HCT116 (cell line): ENCODE measurements at regions not wholly inside any gene's neighbourhood (a gene's known extent, or its start where the extent isn't known, plus 50 kb on each side); places are given as distances from the start of the nearest gene placed in this dataset.

ENCODE experiments used
- ATAC-seq: fragments of 200-7000 bp; cut with Tn5 transposase; 2 replicates; pipeline ENCODE4 v1.9.1; 2020; ENCODE audit warnings: mild to moderate bottlenecking, moderate library complexity
- BruUV-seq: library from RNA; stranded (reverse); fragments of 400-500 nt; replicated peaks from 2 replicates; lab custom pipeline; 2021; lab: Mats Ljungman, UMichigan
- CTCF ChIA-PET: fragments of 300-600 bp; sonication (Branson Sonifier 250); formaldehyde crosslinking; loops from one replicate; lab custom pipeline; 2021; ENCODE audit warnings: antibody characterized with exemption; lab: Charles Lee
- POLR2A ChIA-PET: fragments of 300-600, 350-600 bp; sonication (Branson Sonifier 250); formaldehyde crosslinking; loops from one replicate; lab custom pipeline; 2021; ENCODE audit warnings: antibody characterized with exemption; lab: Charles Lee
- RAD21 ChIA-PET, 2 experiments: fragments of 300-600 bp; sonication (Branson Sonifier 250); formaldehyde crosslinking; loops; one replicate each; lab custom pipeline; 2023; ENCODE audit warnings: low total read pairs in 2 of 2; ENCODE audit not compliant: uncharacterized antibody in 2 of 2, unreplicated experiment in 2 of 2, low non-redundant PET in 1 of 2; lab: Charles Lee
- DNase-seq: peaks from one replicate; pipeline ENCODE4 v3.0.0-alpha.2; 2010; ENCODE audit warnings: low read depth, low spot score
- H2AFZ ChIP-seq: fragments of 200-600 bp; shearing (Covaris generic), sonication (generic); 2 replicates; pipeline ENCODE4 v1.6.1; 2017; ENCODE audit warnings: low read depth, mixed run types, mixed read lengths, antibody characterized with exemption, low read length; ENCODE audit not compliant: poor library complexity, severe bottlenecking
- H3K27ac ChIP-seq: 2 replicates; pipeline ENCODE4 v1.5.1; 2012; ENCODE audit warnings: low read depth, low read length
- H3K27me3 ChIP-seq: fragments of 200-600 bp; sonication (generic); 2 replicates; pipeline ENCODE4 v1.6.1; 2016; ENCODE audit warnings: mixed run types, low read length, mixed read lengths; ENCODE audit not compliant: insufficient read depth
- H3K36me3 ChIP-seq, 2 experiments: fragments of 200-500 bp in 1 of 2; fragments of 200-600 bp in 1 of 2; sonication (Bioruptor generic) in 1 of 2; sonication (generic) in 1 of 2; 2 replicates each; pipeline versions ENCODE4 v1.5.1 to v1.6.1; 2014 to 2016; ENCODE audit warnings: low read length in 2 of 2, inconsistent platforms in 1 of 2, mixed read lengths in 1 of 2, mixed run types in 1 of 2; ENCODE audit not compliant: insufficient read depth in 2 of 2, control insufficient read depth in 1 of 2
- H3K4me1 ChIP-seq, 2 experiments: fragments of 200-600 bp in 1 of 2; sonication (generic) in 1 of 2; 2 replicates each; pipeline versions ENCODE4 v1.5.1 to v1.6.1; 2012 to 2017; ENCODE audit warnings: low read length in 2 of 2, inconsistent platforms in 1 of 2, mild to moderate bottlenecking in 1 of 2, mixed read lengths in 1 of 2, mixed run types in 1 of 2, moderate library complexity in 1 of 2; ENCODE audit not compliant: insufficient read depth in 2 of 2, control insufficient read depth in 1 of 2
- H3K4me2 ChIP-seq: fragments of 200-600 bp; sonication (generic); 2 replicates; pipeline ENCODE4 v1.6.1; 2017; ENCODE audit warnings: mixed run types, low read length, mixed read lengths
- H3K4me3 ChIP-seq, 2 experiments: fragments of 200-600 bp in 1 of 2; sonication (generic) in 1 of 2; replicated peaks in 1 of 2; 2 replicates each; pipeline ENCODE4 v1.5.1; 2011 to 2016; ENCODE audit warnings: low read length in 2 of 2, control low read depth in 1 of 2, low read depth in 1 of 2, mild to moderate bottlenecking in 1 of 2, mixed read lengths in 1 of 2, mixed run types in 1 of 2
- H3K79me2 ChIP-seq: fragments of 200-600 bp; sonication (generic); 2 replicates; pipeline ENCODE4 v1.6.1; 2017; ENCODE audit warnings: mild to moderate bottlenecking, mixed run types, low read length, moderate library complexity, mixed read lengths; ENCODE audit not compliant: insufficient read depth
- H3K9ac ChIP-seq: fragments of 200-600 bp; sonication (generic); 2 replicates; pipeline ENCODE4 v1.6.1; 2016; ENCODE audit warnings: low read length, mixed read lengths
- H3K9me2 ChIP-seq: fragments of 200-600 bp; sonication (generic), shearing (Covaris generic); 2 replicates; pipeline ENCODE4 v1.6.1; 2017; ENCODE audit warnings: mixed run types, mild to moderate bottlenecking, moderate library complexity; ENCODE audit not compliant: insufficient read depth
- H3K9me3 ChIP-seq, 2 experiments: fragments of 200-500 bp in 1 of 2; fragments of 200-600 bp in 1 of 2; sonication (Bioruptor generic) in 1 of 2; sonication (generic) in 1 of 2; 2 replicates each; pipeline ENCODE4 v1.6.1; 2014 to 2017; ENCODE audit warnings: low read length in 2 of 2, mixed read lengths in 2 of 2, inconsistent platforms in 1 of 2, low read depth in 1 of 2, mild to moderate bottlenecking in 1 of 2, mixed run types in 1 of 2, moderate library complexity in 1 of 2; ENCODE audit not compliant: control insufficient read depth in 1 of 2, insufficient read depth in 1 of 2
- H4K20me1 ChIP-seq: fragments of 200-600 bp; sonication (generic), shearing (Covaris generic); 2 replicates; pipeline ENCODE4 v1.6.1; 2017; ENCODE audit warnings: mixed run types, mild to moderate bottlenecking, moderate library complexity; ENCODE audit not compliant: insufficient read depth
- CBX3 ChIP-seq: IDR thresholded peaks from 2 replicates; pipeline ENCODE4 v1.6.1; 2012; ENCODE audit warnings: low read depth
- CEBPB ChIP-seq: IDR thresholded peaks from 2 replicates; pipeline ENCODE4 v1.6.1; 2012; ENCODE audit warnings: low read depth
- CTCF ChIP-seq, 3 experiments: fragments of 200-600 bp in 1 of 3; sonication (generic) in 1 of 3; IDR thresholded peaks in 2 of 3; conservative IDR thresholded peaks in 1 of 3; 2 replicates each; pipeline ENCODE4 v1.5.1; 2012 to 2017; ENCODE audit warnings: low read depth in 2 of 3, low read length in 2 of 3, antibody characterized with exemption in 1 of 3, borderline replicate concordance in 1 of 3, control low read depth in 1 of 3, mild to moderate bottlenecking in 1 of 3, mixed read lengths in 1 of 3, mixed run types in 1 of 3, moderate library complexity in 1 of 3; ENCODE audit not compliant: insufficient read depth in 1 of 3
- EGR1 ChIP-seq: IDR thresholded peaks from 2 replicates; pipeline ENCODE4 v1.6.1; 2012; ENCODE audit warnings: low read depth
- ELF1 ChIP-seq: IDR thresholded peaks from 2 replicates; pipeline ENCODE4 v1.6.1; 2012; ENCODE audit warnings: low read depth, borderline replicate concordance
- EZH2 ChIP-seq: fragments of 200-600 bp; sonication (generic); IDR thresholded peaks from 2 replicates; pipeline ENCODE4 v1.6.1; 2017; ENCODE audit warnings: antibody characterized with exemption, mixed run types
- EZH2phosphoT487 ChIP-seq: fragments of 200-600 bp; IDR thresholded peaks from 2 replicates; pipeline ENCODE4 v1.6.1; 2018; ENCODE audit warnings: antibody characterized with exemption, borderline replicate concordance
- FOSL1 ChIP-seq: IDR thresholded peaks from 2 replicates; pipeline ENCODE4 v1.6.1; 2012; ENCODE audit warnings: low read depth
- JUND ChIP-seq: IDR thresholded peaks from 2 replicates; pipeline ENCODE4 v1.6.1; 2012
- POLR2AphosphoS5 ChIP-seq: IDR thresholded peaks from 2 replicates; pipeline ENCODE4 v1.6.1; 2011; ENCODE audit warnings: mild to moderate bottlenecking, low read depth, low read length, moderate library complexity
- RAD21 ChIP-seq: IDR thresholded peaks from 2 replicates; pipeline ENCODE4 v1.6.1; 2012; ENCODE audit warnings: low read depth, mild to moderate bottlenecking
- REST ChIP-seq: IDR thresholded peaks from 2 replicates; pipeline ENCODE4 v1.6.1; 2012; ENCODE audit warnings: low read depth
- SIN3A ChIP-seq: IDR thresholded peaks from 2 replicates; pipeline ENCODE4 v1.6.1; 2012; ENCODE audit warnings: low read depth
- SP1 ChIP-seq: IDR thresholded peaks from 2 replicates; pipeline ENCODE4 v1.6.1; 2012; ENCODE audit warnings: low read depth
- SRF ChIP-seq: IDR thresholded peaks from 2 replicates; pipeline ENCODE4 v1.6.1; 2012; ENCODE audit warnings: low read depth
- TCF7L2 ChIP-seq: IDR thresholded peaks from 2 replicates; pipeline ENCODE4 v1.7.0; 2011; ENCODE audit warnings: borderline replicate concordance, inconsistent platforms; ENCODE audit not compliant: insufficient read depth, insufficient read length; ENCODE audit errors: extremely low read depth
- YY1 ChIP-seq: IDR thresholded peaks from 2 replicates; pipeline ENCODE4 v1.6.1; 2011; ENCODE audit warnings: low read length, low read depth, moderate library complexity, mild to moderate bottlenecking; ENCODE audit not compliant: insufficient replicate concordance; ENCODE audit errors: extremely low read depth
- ZBTB33 ChIP-seq: IDR thresholded peaks from 2 replicates; pipeline ENCODE4 v1.6.1; 2011; ENCODE audit warnings: mild to moderate bottlenecking, low read length, moderate library complexity; ENCODE audit not compliant: insufficient replicate concordance; ENCODE audit errors: extremely low read depth
- ZFX ChIP-seq: fragments of 450-650 bp; IDR thresholded peaks from 2 replicates; pipeline ENCODE4 v1.6.1; 2017
- ZNF274 ChIP-seq: fragments of 200-500 bp; sonication (Bioruptor generic); IDR thresholded peaks from 2 replicates; pipeline ENCODE4 v1.6.1; 2014; ENCODE audit warnings: mild to moderate bottlenecking, low read depth, low read length, inconsistent platforms
- intact Hi-C: fragments of 100-400 bp; cut with micrococcal nuclease; formaldehyde crosslinking; loops from 2 replicates; pipeline ENCODE4 v1.10.0; 2022

- peaks cover 10% of the 10 kb centered on the region; the same call in 1 of the 2 replicates for H4K20me1 ChIP-seq
- peak within 1 kb of the TSS; percentile 81 to 92 for H3K4me3 ChIP-seq
- H3K27ac ChIP-seq: peak within 1 kb of the TSS; percentile 93
- peak; percentile 95 for DNase-seq
- no peaks in the 10 kb centered on the region for H3K9me2 ChIP-seq
- ATAC-seq: peak; percentile 91
- ChIA-PET POLR2A (interaction anchor here (0.8 kb wide), 1 partner anchor 780 kb away, joined by 7 read pairs; no protein-coding TSS in a partner anchor), CTCF (no interaction called here), RAD21 (interaction anchor here in 1 of 2 experiments (0.8 kb wide), 1 partner anchor 492 kb away, joined by 4 read pairs; no protein-coding TSS in a partner anchor)
- no TSS peak for BruUV-seq
- H3K79me2 ChIP-seq: peaks cover 40% of the 10 kb centered on the region
- no peaks in the 10 kb centered on the region for H3K36me3 ChIP-seq
- peak within 1 kb of the TSS; percentile 19 for H2AFZ ChIP-seq
- H3K4me2 ChIP-seq: peak within 1 kb of the TSS; percentile 97
- no peaks in the 10 kb centered on the region for H3K27me3 ChIP-seq
- H3K9ac ChIP-seq: peak within 1 kb of the TSS; percentile 85
- intact Hi-C loops: loop anchor here (5.0 kb wide), 1 partner anchor 432 kb away; no protein-coding TSS in a partner anchor
- H3K4me1 ChIP-seq: peaks cover 18 to 25% of the 10 kb centered on the region in 2 experiments
- no peaks in the 10 kb centered on the region for H3K9me3 ChIP-seq
- TF ChIP-seq ZFX (no peak), YY1 (peak; percentile 4), JUND (no peak), POLR2AphosphoS5 (peak; percentile 89), TCF7L2 (no peak), EZH2 (no peak), CBX3 (peak; percentile 77; the same call in 1 of the 2 replicates), CTCF (IDR thresholded peaks at IDR 0.05 in 2 of 3, conservative IDR thresholded peaks at IDR 0.05 in 1 of 3; ENCODE audit: borderline replicate concordance in 1 of 3, insufficient read depth in 1 of 3, low read depth in 2 of 3, low read length in 2 of 3) (no peak), SIN3A (peak; percentile 61), REST (no peak), EGR1 (peak; percentile 87), FOSL1 (no peak), RAD21 (no peak), CEBPB (no peak), ELF1 (no peak; the same call in 1 of the 2 replicates), ZBTB33 (peak; percentile 97), SP1 (peak; percentile 68), SRF (no peak), ZNF274 (no peak), EZH2phosphoT487 (no peak)
Measured at GRCh38 chr14:71320107-71320733, 413.0 kb downstream of the PCNX1 start, which contains the start of gene SIPA1L1. Gene SIPA1L1 (plus strand): TSS chr14:71320476.
